Stimulated activated CD4-positive, alpha-beta T cell treated with anti-CD3 and anti-CD28 coated beads, TNF-alpha, amount 100 ng/mL, for 1 hour (primary cell): ENCODE measurements at regions not wholly inside any gene's neighbourhood (a gene's known extent, or its start where the extent isn't known, plus 50 kb on each side); places are given as distances from the start of the nearest gene placed in this dataset.

Experiments used
- DNase-seq, 3 donors: peaks; one replicate each; pipeline ENCODE4 v3.0.0-alpha.2; 2020; ENCODE audit warnings: low read depth in 3 of 3, low spot score in 1 of 3

DNA sequence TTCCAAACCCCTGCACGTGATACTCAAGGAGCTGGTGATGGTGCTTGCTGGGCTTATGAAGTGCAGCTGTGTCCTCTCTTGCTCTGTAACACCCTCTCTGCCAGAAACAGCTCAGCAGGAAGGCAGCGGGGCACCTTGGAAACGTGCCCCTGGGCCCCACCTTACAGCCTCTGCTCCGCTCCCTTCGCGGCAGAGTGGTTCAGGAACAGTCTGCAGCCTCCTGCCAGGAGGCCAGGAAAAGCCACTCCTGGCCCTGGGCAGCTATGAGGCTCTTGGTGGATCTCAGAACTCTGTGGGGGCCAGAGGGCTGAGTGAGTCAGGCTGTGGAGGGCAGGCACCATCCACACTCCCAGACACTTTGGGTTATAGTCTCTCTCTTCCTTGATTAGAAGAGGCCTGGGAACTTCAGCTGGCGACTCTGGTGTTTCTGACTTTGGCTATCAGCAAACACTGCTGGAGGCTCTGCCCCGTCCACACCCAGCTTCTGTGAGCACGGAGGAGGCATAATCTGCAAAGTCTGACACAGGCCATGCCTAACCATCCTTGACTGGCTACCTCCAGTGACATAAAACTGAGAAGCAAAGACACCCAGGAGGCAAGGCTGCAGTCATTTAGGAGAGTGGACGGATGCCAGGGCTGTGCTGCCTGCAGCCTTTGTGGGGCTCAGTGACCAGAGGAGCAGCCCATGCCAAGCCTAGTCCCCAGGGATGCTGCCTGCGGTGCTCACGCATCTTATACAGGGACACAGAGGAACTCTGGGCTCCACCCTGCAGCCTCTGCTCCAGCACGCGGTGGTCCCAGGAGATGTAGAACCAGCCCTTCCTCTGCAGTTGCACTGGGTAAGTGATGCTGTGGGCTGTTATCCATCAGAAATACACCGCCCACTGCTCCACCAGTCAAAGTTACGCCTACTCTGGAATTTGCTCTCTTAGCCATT, 65.3 kb downstream of the METRNL start:
- no peak for DNase-seq

DNA sequence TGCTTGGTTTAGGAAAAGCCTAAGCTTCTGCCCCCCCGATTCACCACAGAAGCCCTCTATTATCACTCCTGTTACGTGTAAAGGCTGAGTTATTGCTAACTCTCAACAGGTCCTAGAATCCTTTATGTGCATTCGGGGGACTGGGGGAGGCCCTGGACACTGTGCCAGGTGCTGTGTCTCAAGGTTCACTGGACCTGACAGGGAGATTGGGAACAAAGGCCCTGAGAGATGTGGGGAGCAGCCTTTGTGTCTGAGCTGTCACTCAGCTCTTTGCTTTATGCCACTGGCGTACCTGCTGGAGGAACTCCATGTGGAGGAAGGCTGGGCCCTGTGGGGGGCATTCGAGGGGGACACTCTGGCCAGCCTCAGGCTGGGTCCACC, 65.9 kb downstream of the METRNL start:
- no peak for DNase-seq

DNA sequence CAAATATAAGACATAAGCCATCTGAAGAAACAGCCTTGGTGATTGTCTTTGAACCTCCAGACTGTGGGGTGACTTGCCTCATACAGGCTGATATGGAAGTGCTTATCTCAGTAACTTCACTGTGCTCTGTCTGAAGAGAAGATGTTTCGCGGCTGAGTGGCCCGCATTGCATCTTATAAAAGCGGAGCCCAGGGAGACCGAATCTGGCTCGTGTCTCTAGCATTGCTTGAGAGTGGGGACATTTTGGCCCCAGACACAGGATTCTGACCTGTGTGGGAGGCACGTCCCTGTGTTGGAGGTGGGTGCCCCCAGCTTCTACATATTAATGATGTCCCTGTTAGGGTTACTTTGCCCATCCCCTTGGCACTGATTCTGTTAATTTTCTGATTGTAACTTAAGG, 66.4 kb downstream of the METRNL start:
- no peak for DNase-seq

DNA sequence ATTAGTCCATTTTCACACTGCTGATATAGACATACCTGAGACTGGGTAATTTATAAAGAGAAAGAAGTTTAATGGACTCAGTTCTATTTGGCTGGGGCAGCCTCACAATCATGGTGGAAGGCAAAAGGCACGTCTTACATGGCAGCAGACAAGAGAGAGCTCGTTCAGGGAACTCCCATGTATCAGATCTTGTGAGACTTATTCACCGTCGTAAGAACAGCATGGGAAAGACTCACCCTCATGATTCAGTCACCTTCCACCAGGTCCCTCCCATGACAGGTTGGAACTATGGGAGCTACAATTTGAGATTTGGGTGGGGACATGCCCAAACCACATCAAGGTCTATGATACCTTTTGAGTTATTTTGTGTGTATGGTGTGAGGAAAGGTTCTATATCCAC, 66.9 kb downstream of the METRNL start:
- no peak for DNase-seq

DNA sequence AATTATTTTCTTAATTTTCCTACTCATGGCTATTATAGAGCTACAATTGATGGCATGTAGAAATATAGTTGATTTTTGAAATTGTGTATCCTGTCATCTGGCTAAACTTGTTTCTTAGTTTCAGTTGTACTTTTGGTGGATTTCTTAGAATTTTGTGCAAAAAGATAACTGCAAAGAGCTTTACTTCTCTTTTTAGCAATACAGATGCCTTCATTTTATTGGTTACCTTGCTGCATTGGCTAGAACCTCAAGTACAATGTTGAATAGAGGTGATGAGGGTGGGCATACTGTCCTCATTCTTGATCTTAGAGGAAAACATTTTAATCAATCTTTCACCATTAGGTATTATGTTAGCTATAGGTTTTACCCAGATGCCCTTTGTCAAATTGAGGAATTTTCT, 67.9 kb downstream of the METRNL start:
- no peak for DNase-seq

DNA sequence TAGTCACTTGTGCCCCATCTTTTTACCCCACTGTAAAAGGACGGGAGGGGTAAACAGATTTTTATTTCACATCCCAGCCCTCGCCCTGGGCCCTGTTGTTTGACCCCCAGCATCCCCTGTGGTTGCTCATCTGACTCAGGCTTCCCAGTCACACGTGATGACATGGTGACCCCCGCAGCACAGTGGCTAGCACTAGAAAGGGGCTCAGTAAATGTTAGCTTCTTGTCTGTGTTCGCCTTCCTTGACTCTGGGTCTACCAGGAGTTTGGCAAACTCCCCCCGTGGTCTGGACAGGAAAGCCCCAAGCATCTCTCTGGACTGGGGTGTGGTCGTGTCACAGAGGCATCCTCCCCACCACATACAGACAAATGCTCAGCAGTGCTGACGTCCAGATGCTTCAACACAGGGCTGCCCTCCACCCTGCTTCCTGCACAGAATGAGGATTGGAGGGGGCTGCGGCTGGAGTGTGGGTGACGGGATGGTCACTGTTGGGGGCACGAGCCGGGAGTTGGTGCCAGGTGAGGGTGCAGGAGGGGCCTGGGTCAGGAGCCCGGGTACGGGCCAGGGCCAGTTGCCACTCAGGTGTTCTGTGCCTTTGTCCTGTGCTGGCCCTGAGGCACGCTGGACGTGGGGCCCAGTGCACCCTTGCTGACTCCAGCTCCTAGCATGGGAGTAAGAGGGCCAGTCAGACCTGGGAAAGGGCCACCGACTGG, 69.1 kb downstream of the METRNL start:
- no peak for DNase-seq

DNA sequence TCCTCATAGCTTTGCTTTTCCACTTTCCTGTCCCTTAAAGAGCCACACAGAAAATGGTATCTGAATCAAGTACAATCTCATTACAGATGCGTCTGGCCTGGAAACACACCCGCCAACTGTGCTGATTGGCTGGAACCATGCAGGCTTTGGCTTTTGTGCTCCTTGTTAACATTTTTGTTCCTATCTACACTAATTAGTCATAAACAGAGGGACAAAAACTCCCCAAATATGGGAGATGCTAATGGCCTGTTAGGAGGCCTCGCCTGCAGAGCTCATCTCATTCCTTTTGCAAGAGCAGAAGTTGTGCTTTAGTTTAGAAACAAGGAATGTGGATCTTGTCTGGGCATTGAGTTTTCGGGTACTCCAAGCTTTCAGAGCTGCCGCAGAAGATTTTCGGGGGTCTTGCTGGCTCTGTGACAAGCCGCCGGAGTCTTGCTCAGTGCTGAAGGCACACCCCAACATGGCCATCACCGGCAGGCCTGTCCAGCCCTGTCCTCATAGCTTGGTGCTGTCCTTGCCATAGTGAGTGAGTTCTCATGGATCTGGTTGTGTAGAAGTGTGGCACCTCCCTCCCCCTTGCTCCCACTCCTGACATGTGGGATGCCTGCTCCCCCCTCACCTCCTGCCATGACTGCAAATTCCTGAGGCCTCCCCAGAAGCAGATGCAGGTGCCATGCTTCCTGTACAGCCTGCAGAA, 69.8 kb downstream of the METRNL start:
- DNase-seq: no peak

DNA sequence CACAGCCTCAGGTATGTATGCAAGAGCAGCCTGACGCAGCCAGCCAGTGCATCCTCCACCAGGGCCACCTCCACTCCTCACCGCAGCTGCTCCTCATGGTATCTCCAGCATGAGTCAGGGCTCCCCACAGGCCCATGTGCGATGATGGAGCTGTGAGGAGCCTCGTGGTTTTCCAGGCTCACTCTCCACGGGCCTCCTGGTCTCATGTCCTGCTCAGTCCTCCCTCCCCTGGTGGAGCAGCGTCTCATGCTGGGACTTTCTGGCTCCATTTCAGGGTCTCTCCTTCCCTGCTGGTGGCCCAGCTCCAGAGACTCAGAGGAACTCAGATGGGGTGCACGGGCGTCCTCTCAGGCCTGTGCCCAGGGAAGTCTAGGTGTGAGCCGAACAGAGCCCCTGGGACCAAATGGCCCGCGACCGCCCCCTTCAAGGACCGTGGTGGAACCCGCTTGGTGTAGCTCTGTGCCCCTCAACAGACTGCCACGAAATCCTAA, 70.4 kb downstream of the METRNL start:
- DNase-seq: no peak

DNA sequence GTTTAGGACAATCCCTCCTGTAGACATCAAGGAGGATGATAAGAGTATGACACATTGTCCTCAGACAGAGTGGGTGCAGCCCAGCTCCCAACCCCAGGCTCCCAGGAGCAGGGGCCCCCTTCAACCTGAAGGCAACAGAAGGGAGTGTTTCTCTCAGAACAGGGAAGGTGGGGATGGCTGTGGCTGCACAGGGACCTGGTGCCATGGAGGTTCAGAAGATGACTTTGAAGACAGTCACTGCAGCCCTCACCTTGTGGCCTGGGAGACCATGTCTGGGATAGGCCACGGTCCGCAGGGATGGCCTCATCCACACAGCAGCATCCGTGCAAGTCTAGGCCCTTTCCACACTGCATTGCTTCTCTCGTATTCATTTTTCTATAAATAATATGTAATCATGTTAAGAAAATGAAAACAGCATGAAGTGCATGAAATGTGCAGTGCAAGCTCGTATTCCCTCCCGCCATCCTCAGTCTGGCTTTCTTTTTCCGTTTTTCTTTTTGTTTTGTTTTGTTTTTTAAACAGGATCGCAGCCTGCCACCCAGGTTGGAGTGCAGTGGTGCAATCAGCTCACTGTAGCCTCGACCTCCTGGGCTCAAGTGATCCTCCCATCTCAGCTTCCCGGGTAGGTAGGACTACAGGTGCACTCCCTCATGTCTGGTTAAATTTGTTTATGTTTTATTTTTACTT, 71.1 kb downstream of the METRNL start:
- no peak for DNase-seq

DNA sequence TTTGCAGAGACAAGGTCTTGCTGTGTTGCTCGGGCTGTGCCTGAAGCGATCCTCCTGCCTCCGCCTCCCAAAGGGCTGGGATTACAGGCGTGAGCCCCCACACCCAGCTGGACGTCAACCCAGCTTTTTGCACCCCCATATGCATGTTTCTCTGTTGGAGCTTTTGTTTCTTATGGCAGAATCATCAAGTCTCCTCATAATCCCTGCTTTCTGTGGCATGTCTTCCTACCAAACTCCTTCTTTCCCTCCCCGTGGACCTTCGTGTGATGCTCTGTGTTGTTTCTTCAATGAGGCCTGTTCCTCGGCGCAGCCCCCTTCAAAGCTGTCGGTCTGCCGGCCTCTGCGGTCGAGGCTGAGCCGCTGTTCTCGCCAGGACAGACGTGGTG, 71.6 kb downstream of the METRNL start:
- DNase-seq: no peak

DNA sequence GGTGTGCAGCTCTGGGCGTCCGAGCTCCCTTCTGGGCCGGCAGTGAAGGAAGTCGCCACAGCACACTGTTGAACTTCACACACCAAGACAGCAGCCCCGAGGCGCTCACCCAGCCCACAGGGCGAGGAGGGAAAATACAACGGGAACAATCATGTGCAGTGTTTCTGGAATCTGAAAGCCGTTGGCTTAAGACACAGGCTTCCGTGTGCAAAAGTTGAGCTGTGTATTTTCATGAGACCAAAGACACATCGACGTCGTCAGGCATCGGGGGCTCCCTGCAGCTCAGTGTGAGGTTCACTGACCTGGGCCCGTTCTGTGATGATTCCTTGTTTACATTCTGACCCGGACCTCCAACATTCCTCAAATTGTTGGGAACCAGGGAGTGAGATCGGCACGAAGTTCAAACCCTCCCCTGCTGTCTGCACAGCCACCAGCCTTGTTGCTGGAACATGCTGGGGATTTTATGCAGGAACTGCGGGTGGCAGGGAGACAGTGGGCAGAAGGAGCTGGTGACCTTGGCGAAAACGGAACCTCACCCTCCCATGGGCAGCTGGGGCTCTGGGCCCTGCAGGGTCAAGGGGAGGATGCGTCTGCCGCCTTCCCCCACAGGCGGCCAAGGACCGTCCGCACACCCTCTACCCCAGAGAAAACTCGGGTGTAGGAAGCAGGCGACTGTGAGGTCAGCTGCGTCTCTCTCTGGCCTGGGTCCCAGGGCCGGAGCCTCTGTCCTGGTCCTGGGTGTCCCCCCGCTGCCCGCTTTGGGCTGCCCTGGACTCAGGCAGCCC, 72.2 kb downstream of the METRNL start:
- DNase-seq: no peak

DNA sequence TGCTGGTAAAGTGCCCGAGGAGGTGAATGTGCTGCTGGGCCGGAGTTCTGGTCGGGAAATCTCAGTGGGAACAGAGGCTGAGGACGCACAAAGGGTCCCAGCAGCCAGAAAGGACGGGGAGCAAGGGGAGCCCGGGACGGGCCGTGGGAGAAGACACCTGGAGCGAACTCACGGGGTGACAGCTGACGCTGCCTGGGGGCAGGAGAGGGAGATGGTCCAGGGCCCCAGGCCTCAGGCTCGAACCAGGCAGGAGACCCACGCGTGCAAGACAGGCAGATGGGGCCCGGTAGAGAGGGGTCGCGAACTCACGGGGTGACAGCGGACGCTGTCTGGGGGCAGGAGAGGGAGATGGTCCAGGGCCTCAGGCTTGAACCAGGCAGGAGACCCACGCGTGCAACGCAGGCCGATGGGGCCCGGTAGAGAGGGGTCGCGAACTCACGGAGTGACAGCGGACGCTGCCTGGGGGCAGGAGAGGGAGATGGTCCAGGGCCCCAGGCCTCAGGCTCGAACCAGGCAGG, 72.9 kb downstream of the METRNL start:
- no peak for DNase-seq

DNA sequence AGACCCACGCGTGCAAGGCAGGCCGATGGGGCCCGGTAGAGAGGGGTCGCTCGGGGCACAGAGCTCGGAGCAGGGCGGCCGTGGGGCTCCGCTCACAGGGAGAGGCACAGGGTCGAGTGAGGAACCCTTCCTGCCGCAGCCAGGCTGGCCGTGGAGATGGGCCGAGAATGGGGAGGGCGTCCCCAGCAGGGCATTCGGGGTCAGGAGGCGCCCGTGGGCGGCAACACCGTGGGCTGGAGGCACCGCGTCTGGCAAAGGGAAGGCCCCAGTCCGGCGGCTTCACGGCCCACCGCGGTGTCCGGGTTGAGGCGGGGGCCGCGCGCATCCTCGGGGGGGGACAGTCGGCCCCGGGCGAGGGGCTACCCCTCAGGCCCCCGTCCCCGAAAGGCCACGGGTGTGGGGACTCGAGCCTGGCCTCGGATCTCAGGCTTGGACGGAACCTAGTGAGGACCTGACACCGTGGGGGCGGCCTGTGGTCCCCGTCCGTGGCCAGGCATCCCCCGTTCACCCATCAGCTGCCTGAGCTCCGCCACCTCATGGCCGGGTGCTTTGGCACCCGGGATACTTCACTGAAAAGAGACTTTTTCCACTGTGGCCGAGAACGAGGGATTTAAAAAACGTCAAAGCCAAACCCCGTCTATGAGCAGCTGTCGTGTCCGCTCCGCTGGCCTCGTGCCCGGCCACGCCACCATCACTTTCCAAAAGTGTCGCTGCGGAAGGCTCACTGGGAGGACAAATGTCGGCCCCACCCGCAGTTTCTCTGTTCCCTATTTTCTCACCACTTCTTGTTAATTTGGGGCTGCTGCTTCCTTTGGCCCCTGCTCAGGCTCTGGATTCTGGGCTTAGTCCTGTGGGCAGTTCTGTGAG, 73.6 kb downstream of the METRNL start:
- no peak for DNase-seq

DNA sequence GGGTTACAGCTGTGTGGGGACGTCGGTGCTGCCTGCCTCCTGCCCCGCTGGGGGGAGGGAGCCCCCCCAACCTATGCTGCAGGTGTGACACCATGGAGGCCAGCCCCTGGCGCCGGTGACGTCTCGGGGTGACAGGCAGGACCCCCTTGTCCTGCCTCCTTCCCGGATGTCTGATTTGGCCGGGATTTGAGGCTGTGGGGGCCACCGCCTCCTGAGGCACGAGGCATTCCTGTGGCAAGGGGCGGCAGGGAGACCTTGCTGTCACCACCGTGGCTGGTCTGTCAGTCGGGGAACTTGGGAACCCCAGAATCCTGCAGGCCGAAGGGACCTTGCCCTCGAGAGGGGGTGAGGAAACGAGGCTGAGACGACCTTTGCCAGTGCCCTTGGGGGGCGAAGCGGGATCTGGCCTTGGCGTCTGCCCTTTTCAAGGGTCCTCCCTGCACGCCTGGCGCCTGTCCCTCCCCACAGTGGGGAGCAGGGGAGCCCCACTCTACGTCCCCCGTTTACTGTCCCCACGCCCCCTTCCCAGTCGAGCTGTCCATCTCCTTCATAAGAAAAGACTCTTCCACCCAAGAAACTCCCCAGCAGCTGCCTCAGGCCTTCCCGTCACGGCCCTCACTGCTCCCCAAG, 74.4 kb downstream of the METRNL start:
- no peak for DNase-seq

DNA sequence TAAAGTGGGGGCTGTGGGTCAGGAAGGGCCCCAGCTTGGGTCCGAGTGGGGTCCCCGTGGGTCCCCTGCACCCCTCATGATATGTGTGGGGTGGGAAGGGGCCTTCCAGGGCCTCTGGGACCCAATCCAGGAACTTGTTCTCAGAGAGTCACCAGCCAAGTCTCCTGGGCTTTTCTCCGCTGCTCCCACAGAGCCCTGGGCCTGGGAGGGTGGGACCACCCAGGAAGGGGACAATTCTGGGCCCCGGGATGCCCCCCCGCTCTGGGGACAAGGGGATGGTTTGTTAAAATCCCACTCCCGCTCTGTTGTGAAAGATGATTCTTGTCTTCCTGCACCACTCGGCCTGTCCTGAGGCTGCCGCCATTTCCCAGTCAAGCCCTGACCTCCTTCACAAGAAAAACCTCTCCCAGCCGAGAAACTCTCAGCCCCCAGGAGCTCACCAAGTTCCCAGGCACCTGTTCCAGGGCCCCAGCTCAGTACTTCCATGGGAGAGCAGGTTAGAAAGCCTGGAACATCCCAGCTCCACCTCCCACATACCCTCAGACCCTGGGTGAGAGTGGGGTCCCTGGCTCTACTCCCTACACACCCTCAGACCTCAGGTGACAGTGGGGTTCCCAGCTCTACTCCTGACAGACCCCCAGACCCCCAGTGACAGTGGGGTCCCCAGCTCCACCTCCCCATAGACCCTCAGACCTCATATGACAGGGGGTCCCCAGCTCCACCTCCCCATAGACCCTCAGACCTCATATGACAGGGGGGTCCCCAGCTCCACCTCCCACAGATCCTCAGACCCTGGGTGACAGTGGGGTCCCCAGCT, 75.1 kb downstream of the METRNL start:
- DNase-seq: no peak

DNA sequence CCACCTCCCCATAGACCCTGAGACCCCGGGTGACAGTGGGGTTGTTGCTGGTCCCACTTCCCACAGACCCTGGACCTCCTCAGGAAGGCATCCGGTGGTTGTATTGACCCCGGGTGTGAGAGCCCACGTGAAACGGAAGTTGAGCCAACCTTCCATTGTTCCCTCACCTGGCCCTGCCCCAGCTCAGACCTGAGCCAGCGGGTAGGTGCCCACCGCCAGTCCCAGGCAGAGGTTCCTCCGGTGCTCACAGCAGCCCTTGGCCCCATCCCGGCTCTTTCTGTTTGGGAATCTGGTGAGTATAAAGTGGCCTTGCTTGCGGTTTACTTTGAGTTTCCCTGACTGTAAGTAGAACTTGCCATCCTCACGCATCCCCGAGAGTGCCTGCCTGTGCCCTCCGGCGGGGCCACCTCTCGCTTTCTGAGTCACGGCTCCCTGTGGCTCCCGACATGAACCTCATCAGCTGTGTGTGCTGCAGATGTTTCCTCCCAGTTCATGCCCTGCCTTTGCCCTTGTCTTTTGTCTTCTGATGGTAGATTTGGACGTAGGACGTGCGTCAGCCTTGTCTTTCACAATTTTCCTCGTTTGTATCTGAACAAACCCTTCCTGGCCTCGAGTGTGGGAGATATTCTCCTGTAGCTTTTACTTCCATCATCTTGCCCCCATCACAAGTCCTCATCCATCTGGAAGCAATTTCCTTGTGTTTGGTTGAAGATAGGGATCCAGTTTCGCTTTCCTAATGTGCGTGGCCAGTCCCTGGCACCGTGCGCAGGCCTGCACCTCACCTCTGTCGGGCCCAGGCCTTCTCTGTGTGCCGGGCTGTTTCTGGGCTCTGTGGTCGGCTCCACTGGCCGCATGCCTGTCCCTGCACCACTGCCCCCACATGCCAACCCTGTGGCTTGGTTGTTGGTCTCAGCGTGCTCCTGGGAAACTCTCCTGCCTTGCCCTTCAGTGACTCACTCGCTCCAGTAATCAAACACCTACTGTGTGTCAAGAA, 76.0 kb downstream of the METRNL start:
- DNase-seq: no peak

DNA sequence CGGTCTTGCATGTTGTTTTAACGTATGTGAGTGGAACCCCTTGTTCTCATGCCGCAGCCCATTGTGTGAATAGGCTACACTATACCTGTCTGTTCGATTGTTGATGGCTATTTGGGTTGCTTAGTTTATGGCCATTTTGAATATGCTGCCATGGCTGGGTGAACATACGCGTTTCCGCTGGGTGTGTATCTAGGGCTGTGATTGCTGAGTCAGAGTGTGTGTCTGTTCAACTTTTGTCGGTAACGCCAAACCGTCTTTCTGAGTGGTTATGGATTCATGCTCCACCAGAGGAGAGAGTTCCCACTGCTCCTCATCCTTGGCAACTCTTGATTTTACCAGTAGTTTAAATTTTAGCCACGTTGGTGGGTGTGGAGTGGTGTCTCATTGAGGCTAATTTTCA, 77.0 kb downstream of the METRNL start:
- no peak for DNase-seq
